ENCODE measurements at regions not wholly inside any gene's neighbourhood (a gene's known extent, or its start where the extent isn't known, plus 50 kb on each side); places are given as distances from the start of the nearest gene placed in this dataset.

DNA sequence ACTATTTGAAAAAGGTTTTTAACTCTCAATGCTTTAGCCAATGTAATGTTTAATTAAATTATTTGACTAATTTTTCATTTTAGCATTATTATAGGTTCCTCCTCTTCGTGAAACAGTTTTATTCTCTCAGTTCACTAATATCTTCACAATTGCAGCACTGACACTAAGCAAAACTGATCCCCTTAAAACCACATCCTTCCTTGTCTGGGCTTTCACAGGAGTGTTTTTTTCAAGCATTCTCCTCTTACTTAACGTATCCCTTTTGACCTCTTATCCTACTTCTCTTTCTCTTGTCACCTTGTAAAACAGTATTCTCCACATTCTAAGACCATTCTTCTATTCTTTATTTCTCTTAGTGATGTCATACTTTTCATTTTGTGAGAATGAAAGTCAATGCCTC is 112.8 kb downstream of the DSC3 start:
- Mint-ChIP-seq H3K9me3 (no peaks in the 10 kb centered on the region), H3K27ac (no peak overlapping the region), H3K27me3 (no peaks in the 10 kb centered on the region), H3K4me1 (no peaks in the 10 kb centered on the region), H3K4me3 (no peak overlapping the region)
- ATAC-seq (no peak), DNase-seq (no peak)

DNA sequence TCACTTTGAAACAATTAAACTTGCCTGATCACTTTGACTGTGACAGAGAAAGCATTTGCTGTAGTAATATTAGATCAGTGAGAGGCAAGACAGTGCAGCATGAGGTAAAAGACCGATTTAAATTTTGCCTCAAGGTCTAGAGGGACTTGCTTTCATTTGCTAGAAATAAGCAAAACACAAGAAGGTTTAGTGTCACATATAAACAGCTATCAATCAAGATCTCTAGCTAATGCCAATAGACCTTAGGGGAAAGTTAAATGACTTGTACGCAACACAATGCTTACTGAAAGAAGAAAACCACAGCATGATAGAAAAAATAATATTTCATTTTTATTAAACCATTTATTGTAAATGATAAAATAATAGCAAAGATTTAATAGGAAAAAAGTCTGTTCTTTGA is 113.5 kb downstream of the DSC3 start:
- Mint-ChIP-seq H3K4me1 (no peaks in the 10 kb centered on the region), H3K4me3 (no peak overlapping the region), H3K27me3 (no peaks in the 10 kb centered on the region), H3K27ac (no peak overlapping the region), H3K9me3 (no peaks in the 10 kb centered on the region)
- no peak for ATAC-seq
- no peak for DNase-seq

DNA sequence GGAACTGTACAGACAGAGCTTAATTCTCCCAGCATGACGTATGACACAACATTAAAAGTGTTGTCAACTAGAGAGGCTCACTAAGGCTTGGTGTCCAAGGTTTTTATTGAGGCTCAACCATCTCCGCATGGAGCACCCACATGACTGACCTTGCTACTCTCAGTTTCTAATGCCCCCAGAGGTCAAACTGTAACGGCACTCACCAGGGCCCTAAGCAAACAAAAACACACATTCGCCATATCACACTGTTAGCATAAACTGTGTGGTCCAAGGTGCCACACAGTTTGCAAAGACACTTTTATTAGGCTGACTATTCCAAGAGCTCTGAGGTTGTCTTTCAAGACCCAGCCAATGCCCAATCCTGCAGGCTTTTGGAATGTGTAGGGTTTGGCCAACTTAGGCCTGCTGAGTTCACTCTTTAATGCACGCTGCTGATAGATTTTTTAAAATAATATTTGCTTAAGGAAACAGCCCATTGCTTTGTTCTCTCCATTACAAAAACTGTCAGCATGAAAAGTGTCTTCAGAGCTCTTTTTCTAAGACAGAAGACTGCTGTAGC is 114.9 kb downstream of the DSC3 start:
- no peaks in the 10 kb centered on the region for H3K27me3 Mint-ChIP-seq
- no peak for DNase-seq
- no peaks in the 10 kb centered on the region for H3K9me3 Mint-ChIP-seq
- no peak overlapping the region for H3K27ac Mint-ChIP-seq
- H3K4me1 Mint-ChIP-seq: no peaks in the 10 kb centered on the region
- H3K4me3 Mint-ChIP-seq: no peak overlapping the region
- no peak for ATAC-seq

DNA sequence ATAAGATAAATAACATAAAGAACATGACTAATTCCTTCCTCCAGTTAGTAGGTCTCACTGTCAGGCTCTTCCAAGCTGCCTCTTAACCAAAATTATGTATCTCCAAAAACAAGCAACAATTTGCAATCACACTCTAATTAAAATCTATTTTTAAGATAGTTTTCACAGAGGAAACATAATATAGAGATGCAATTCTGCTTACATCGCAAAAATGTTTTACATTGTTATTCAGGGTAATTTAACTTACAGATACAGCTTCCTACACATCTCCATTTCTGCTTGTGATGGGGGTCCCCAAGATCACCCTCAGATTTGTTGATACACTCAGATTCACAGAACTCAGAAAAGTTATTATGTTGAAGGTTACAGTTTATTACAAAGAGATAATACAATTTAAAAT is 115.5 kb downstream of the DSC3 start:
- Mint-ChIP-seq H3K27ac (no peak overlapping the region), H3K4me1 (no peaks in the 10 kb centered on the region), H3K4me3 (no peak overlapping the region), H3K27me3 (no peaks in the 10 kb centered on the region), H3K9me3 (no peaks in the 10 kb centered on the region)
- ATAC-seq (no peak), DNase-seq (no peak)

- H3K4me3 Mint-ChIP-seq: no peak overlapping the region
- H3K27me3 Mint-ChIP-seq: no peaks in the 10 kb centered on the region
- H3K9me3 Mint-ChIP-seq: no peaks in the 10 kb centered on the region
- no peak for DNase-seq
- no peak for ATAC-seq
- H3K27ac Mint-ChIP-seq: no peak overlapping the region
- H3K4me1 Mint-ChIP-seq: no peaks in the 10 kb centered on the region
Observed at GRCh38 chr18:30925795-30926194, 116.7 kb downstream of the DSC3 start.

DNA sequence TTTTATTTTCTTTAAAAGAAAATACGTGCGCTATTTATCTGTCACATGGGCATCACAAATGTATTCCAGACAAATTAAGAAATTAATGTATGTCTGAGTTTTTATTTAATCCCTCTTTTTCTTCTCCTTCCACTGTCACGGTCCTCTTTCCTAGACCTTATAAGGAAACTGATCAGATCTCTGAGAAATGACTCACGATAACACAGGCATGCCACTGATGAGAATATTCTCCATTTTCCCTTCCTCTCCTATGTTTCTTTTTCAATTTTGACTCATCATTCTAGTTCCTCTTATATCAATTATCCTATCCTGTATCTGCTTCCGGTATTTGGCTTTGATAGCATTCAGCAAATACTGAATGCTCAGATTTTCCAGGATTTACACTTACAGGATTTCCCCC is 121.8 kb downstream of the DSC3 start:
- no peaks in the 10 kb centered on the region for H3K4me1 Mint-ChIP-seq
- no peaks in the 10 kb centered on the region for H3K27me3 Mint-ChIP-seq
- H3K27ac Mint-ChIP-seq: no peak overlapping the region
- no peak for DNase-seq
- no peak for ATAC-seq
- no peaks in the 10 kb centered on the region for H3K9me3 Mint-ChIP-seq
- no peak overlapping the region for H3K4me3 Mint-ChIP-seq

- Mint-ChIP-seq H3K9me3 (no peaks in the 10 kb centered on the region), H3K4me1 (no peaks in the 10 kb centered on the region), H3K4me3 (no peak overlapping the region), H3K27me3 (no peaks in the 10 kb centered on the region), H3K27ac (no peak overlapping the region)
- ATAC-seq (no peak), DNase-seq (no peak)
Observed at GRCh38 chr18:30920351-30920750, 122.2 kb downstream of the DSC3 start.

DNA sequence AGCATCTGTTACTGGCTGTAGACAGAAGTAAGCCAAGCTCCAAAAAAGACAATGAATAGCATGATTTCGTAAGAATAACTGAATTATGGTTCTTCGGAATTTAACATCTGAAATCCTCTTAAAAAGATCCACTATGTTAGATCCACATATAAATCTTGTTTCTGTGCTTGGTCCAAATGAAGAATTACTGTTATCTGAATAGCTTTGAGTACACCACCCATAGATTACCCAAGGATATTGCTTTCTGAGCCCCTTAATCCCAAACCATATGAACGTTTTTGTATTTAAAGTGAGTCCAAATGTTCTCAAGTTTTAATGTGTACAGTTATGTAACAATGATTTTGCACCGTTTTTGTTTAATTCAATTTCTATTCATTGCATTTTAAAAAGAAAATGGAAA is 124.9 kb downstream of the DSC3 start:
- Mint-ChIP-seq H3K4me3 (no peak overlapping the region), H3K27ac (no peak overlapping the region), H3K9me3 (no peaks in the 10 kb centered on the region), H3K27me3 (no peaks in the 10 kb centered on the region), H3K4me1 (no peaks in the 10 kb centered on the region)
- ATAC-seq (no peak), DNase-seq (no peak)

DNA sequence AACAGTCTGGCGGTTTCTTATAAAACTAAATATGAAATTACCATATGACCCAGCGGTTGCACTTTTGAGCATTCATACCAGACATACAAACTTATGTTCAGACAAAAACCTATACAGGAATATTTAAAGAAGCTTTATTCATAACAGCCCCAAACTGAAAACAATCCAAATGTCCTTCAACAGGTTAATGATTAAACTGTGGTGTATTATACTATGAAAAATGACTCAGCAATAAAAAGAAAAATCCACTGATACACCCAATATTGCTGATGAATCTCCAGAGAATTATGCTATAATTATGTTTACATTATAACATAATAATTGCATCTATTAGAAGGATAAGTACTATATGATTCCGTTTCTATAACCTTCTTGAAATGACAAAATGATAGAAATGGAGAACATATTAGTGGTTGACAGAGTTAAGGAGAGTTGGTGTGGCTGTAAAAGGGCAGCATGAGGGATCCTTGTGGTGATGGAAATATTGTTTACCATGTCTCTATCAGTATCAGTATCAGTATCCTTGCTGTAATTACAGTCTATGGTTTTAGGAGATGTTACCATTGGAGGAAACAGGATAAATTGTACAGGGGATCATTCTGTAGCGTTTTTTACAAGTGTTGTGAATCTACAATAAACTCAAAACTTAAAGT is 127.1 kb downstream of the DSC3 start:
- DNase-seq (no peak), ATAC-seq (no peak)
- Mint-ChIP-seq H3K4me1 (no peaks in the 10 kb centered on the region), H3K9me3 (peaks cover 2 to 3% of the 10 kb centered on the region in 2 donors), H3K27me3 (no peaks in the 10 kb centered on the region), H3K27ac (no peak overlapping the region), H3K4me3 (no peak overlapping the region)

DNA sequence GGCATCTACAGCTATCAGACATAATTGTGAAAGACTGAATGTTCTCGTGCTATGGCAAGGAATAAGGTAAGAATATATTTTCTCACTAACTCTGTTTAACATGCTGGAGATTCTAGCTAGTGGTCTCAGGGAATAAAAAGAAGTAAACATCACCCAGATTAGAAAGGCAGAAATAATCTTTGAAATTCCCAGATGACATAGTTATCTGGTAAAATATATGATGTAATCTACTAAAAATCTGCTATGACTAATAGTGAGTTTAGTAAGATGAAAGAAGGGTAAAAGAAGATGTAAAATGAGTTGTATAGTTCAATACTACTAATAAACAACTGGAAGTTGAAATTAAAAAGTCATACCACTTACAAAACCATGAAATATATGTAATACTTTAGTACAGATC is 134.2 kb downstream of the DSC3 start:
- Mint-ChIP-seq H3K4me3 (no peak overlapping the region), H3K4me1 (no peaks in the 10 kb centered on the region), H3K27ac (no peak overlapping the region), H3K27me3 (no peaks in the 10 kb centered on the region), H3K9me3 (peaks cover 4 to 7% of the 10 kb centered on the region in 2 donors)
- DNase-seq (no peak), ATAC-seq (no peak)

- no peaks in the 10 kb centered on the region for H3K4me1 Mint-ChIP-seq
- H3K4me3 Mint-ChIP-seq: no peak overlapping the region
- no peak for ATAC-seq
- no peak overlapping the region for H3K27ac Mint-ChIP-seq
- no peak for DNase-seq
- H3K9me3 Mint-ChIP-seq: no peaks in the 10 kb centered on the region
- no peaks in the 10 kb centered on the region for H3K27me3 Mint-ChIP-seq
Observed at GRCh38 chr18:30903566-30903965, 139.0 kb downstream of the DSC3 start.

- no peaks in the 10 kb centered on the region for H3K4me1 Mint-ChIP-seq
- no peak overlapping the region for H3K27ac Mint-ChIP-seq
- no peaks in the 10 kb centered on the region for H3K9me3 Mint-ChIP-seq
- H3K27me3 Mint-ChIP-seq: no peaks in the 10 kb centered on the region
- no peak overlapping the region for H3K4me3 Mint-ChIP-seq
- DNase-seq (no peak), ATAC-seq (no peak)
Observed at GRCh38 chr18:30889519-30890301, 152.8 kb downstream of the DSC3 start.

DNA sequence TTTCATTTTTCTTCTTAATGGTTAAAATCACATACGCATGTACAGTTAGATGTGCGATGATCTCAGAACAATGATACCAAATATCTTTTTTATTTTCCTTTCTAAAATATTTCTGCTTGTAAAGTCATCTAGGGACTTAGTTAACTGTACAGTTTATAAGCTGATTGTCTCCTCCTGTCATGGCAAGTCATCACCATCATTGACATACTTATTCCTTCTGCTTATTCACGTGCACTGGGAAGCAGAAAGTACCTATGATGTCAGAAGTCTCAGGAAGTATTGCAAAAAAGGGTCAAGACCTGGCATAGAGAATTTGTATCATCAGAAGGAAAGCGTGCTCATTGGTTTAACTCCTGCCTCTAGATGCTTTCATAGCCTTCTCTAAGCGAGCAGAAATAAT is 154.2 kb downstream of the DSC3 start:
- DNase-seq (no peak), ATAC-seq (no peak)
- H3K4me3 Mint-ChIP-seq: no peak overlapping the region
- no peaks in the 10 kb centered on the region for H3K27me3 Mint-ChIP-seq
- H3K9me3 Mint-ChIP-seq: no peaks in the 10 kb centered on the region
- no peak overlapping the region for H3K27ac Mint-ChIP-seq
- H3K4me1 Mint-ChIP-seq: no peaks in the 10 kb centered on the region

- Mint-ChIP-seq H3K4me1 (no peaks in the 10 kb centered on the region), H3K27ac (no peak overlapping the region), H3K9me3 (no peaks in the 10 kb centered on the region), H3K4me3 (no peak overlapping the region), H3K27me3 (no peaks in the 10 kb centered on the region)
- ATAC-seq (no peak), DNase-seq (no peak)
Observed at GRCh38 chr18:30886998-30887397, 155.5 kb downstream of the DSC3 start.

DNA sequence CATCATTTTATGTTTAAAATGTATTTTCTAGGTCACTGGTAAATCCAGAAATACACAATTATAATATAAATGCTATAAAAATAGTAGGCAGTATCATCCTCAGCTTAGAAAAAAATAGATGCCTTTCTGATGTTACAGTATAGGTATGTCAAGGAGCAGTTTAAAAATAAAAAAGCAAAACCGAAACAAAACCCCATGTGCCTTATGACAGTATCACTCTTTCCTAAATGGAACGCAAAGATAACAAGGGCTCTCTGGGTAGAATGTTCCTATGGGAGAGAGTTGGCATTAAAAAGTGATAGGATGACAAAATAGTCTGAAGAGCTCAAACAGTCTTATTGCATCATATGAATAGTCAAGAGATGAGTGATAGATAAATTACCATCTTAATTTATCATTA is 172.1 kb downstream of the DSC3 start:
- ATAC-seq: no peak
- Mint-ChIP-seq H3K9me3 (peaks cover 0 to 5% of the 10 kb centered on the region in 2 donors), H3K27me3 (no peaks in the 10 kb centered on the region), H3K4me1 (no peaks in the 10 kb centered on the region), H3K4me3 (no peak overlapping the region), H3K27ac (no peak overlapping the region)
- DNase-seq: no peak

DNA sequence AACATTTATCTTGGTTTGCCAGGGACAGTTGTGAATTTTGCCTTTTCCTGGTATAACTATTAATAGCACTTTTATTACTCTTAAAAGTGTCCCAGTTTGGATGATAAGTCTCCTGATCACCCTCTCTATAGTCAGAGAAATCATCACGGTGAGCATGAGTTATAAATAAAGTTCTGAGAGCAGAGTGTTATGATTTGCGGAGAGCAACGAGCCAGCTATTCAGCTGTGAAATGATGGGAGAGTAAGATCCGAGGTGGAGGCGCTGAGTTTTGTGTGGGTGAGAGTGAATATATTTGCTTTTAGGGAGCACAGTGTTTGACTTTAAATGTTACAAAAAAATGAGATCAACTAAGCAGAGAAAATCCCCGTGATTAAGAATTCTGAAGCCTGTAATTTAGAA is 179.6 kb downstream of the DSC3 start:
- DNase-seq (no peak), ATAC-seq (no peak)
- no peak overlapping the region for H3K4me3 Mint-ChIP-seq
- peaks cover 0 to 5% of the 10 kb centered on the region in 2 donors for H3K9me3 Mint-ChIP-seq
- H3K4me1 Mint-ChIP-seq: no peaks in the 10 kb centered on the region
- H3K27me3 Mint-ChIP-seq: no peaks in the 10 kb centered on the region
- no peak overlapping the region for H3K27ac Mint-ChIP-seq
